GM12873 (cell line): ENCODE measurements at regions not wholly inside any gene's neighbourhood (a gene's known extent, or its start where the extent isn't known, plus 50 kb on each side); places are given as distances from the start of the nearest gene placed in this dataset.

Source experiments
- CTCF ChIP-seq: IDR thresholded peaks from 2 replicates; pipeline ENCODE4 v1.5.1; 2012; ENCODE audit warnings: low read depth, mild to moderate bottlenecking, moderate library complexity, low read length, control low read depth; ENCODE audit not compliant: insufficient read depth; ENCODE audit errors: missing control alignments

GRCh38 chr2:88396209-88396608, 56.3 kb downstream of the FOXI3 start:
- TF ChIP-seq CTCF = no peak

DNA sequence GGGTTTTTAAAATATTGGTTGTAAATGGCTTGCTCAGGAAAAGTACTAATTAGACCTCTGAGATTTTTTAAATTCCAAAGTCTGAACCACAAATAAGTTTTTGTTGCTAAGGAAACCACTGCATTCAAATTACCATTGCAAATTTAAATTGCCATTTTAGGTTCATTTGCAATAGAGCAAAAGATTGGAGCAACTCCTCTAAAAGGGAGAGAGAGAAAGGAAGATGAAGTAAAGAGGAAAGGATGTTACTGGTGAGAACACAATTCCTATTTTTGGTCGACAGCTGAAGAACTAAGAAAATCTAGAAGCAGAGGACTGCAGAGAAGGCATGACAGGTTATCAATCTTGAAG, 74.9 kb downstream of the FOXI3 start:
- no peak for TF ChIP-seq CTCF

DNA sequence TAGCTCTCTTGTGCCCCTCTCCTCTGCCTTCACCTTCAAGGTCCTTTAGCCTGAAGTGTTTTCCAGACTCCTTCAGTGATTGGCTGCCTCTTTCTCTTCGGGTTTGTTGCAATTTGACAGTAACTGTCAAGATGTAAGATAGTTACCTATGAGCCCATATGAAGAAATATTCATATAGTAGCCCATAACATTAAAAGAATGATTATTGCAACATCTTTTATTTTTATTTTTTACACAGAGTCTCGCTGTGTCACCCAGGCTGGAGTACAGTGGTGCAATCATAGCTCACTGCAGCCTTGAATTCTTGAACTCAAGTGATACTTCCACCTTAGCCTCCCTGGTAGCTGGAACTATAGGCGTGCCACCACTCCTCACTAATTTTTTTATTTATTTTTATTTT, 80.5 kb downstream of the FOXI3 start:
- TF ChIP-seq CTCF = no peak

- TF ChIP-seq CTCF = no peak
These were observed 97.0 kb downstream of the FOXI3 start for GRCh38 chr2:88355486-88355885.

GRCh38 chr2:88351249-88351601, 101.3 kb downstream of the FOXI3 start:
- no peak for TF ChIP-seq CTCF

GRCh38 chr2:88350331-88351248, 101.9 kb downstream of the FOXI3 start:
- TF ChIP-seq CTCF = peak; percentile 88

DNA sequence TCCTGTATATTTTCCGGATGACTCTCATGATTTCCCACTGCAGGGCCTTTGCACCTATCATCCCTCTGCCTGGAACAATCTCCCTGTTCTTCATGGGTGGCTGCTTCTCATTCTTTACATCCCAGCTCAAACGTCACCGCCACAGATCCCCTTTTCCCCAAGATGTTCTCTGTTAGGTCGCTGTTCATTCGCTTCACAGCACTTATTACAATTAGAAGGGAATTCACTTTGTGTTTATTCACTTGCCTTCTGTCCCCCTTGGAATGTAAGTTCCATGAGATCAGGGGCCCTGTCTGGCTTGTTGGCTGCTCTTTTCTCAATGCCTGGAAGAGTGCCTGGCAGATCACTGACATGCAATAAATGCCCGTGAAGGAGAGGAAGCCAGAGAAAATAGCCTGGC, 106.7 kb downstream of the FOXI3 start:
- no peak for TF ChIP-seq CTCF
